ENCODE measurements at regions not wholly inside any gene's neighbourhood (a gene's known extent, or its start where the extent isn't known, plus 50 kb on each side); places are given as distances from the start of the nearest gene placed in this dataset.

DNA sequence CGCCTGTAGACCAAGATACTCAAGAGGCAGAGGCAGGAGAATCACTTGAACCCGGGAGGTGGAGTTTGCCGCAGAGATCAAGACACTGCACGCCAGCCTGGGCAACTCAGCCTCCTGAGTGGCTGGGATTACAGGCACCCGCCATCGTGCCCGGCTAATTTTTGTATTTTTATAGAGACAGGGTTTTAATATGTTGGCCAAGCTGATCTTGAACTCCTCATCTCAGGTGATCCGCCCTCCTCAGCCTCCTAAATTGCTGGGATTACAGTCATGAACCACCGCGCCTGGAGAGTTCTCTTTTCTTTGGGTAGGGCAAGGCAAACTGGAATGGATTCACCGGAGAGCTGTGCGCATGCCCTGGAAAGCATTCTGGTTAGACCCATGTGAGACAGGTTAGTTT, 179.3 kb upstream of the ALG10B start:
- no peak for TF ChIP-seq POLR2A (IDR thresholded peaks at IDR 0.05)
- TF ChIP-seq, protein P1, sequence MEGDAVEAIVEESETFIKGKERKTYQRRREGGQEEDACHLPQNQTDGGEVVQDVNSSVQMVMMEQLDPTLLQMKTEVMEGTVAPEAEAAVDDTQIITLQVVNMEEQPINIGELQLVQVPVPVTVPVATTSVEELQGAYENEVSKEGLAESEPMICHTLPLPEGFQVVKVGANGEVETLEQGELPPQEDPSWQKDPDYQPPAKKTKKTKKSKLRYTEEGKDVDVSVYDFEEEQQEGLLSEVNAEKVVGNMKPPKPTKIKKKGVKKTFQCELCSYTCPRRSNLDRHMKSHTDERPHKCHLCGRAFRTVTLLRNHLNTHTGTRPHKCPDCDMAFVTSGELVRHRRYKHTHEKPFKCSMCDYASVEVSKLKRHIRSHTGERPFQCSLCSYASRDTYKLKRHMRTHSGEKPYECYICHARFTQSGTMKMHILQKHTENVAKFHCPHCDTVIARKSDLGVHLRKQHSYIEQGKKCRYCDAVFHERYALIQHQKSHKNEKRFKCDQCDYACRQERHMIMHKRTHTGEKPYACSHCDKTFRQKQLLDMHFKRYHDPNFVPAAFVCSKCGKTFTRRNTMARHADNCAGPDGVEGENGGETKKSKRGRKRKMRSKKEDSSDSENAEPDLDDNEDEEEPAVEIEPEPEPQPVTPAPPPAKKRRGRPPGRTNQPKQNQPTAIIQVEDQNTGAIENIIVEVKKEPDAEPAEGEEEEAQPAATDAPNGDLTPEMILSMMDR (IDR thresholded peaks at IDR 0.05): no peak
- DNase-seq: no peak
- Histone ChIP-seq H3K4me3 (no peak overlapping the region), H3K27me3 (no peaks in the 10 kb centered on the region), H3K27ac (no peak overlapping the region), H3K4me1 (peaks cover 0 to 7% (median 0%) of the 10 kb centered on the region in 4 donors), H3K36me3 (no peaks in the 10 kb centered on the region), H3K9me3 (no peaks in the 10 kb centered on the region)

DNA sequence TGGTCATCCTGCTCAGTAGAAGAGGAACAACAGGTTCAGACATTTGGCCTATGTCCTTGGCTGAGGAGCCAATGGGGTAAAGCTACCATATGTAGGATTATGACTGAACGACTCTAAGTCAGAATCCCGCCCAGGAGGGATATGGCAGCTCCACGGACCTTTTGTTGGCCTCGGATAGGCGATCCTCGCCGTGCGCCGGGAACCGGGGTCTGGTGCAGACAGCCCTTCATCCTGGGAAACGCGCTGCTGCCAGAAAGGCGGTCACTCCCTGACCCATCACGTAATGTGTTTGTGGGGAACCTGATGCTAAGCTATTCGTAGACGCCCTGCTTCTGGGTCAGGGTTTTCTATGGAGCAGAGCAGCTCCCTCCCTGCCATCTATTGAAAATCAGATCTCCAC, 178.9 kb upstream of the ALG10B start:
- Histone ChIP-seq H3K27me3 (no peaks in the 10 kb centered on the region), H3K4me1 (peaks cover 0 to 7% (median 0%) of the 10 kb centered on the region in 4 donors), H3K4me3 (no peak overlapping the region), H3K36me3 (no peaks in the 10 kb centered on the region), H3K9me3 (no peaks in the 10 kb centered on the region), H3K27ac (no peak overlapping the region)
- DNase-seq: no peak
- TF ChIP-seq, protein P1 (IDR thresholded peaks at IDR 0.05): no peak
- TF ChIP-seq POLR2A (IDR thresholded peaks at IDR 0.05): no peak

DNA sequence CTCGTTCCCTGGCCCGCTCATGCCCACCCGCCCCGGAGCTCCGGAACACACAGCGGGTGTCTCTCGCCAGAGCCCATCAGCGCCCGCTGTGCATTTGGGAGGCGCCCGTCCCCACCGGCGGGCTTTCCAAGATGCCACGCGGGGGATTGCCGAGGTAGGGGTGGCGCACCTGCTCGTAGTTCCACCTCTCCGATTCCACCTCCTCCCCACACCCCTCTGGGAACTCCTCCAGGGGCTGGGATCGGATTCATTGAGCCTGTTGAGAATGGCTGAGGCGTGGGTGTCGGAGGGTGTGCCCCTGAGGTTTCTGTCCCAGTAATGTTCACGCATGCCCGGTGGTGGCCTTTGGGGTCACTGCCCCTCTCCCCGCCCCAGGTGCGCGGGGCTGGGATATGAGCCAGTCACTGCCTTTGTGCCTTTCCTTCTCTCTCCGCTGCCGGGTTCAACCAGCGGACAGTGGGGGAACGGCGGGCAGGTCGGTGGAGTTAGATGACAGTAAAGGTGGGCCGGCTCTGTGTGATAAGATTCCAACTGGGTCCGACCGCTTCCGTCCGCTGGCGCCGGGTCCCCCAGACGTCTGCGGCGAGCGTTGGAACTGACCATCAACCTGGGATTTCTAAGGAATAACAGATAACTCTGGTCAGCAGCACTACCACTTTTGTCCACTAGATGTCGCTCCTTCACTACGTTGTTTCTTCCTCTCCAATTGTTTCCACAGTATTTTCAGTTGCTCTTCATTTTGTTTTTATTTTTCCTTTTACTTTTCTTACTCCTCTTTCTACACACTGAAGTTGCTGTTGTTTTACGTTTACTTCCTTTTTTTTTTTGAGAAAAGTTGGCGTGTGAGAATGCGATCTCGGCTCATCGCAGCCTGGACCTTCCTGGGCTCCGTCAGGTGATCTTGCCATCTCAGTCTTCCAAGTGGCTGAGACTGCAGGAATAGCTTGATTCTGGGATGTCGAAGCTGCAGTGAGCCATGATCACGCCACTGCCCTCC, 178.1 kb upstream of the ALG10B start:
- H3K36me3 ChIP-seq: no peaks in the 10 kb centered on the region
- H3K27ac ChIP-seq: no peak overlapping the region
- TF ChIP-seq, protein P1 (IDR thresholded peaks at IDR 0.05): peak; percentile 85 to 95 (median 90)
- TF ChIP-seq POLR2A (IDR thresholded peaks at IDR 0.05): no peak
- H3K4me1 ChIP-seq: peaks cover 0 to 7% (median 0%) of the 10 kb centered on the region in 4 donors
- peak overlapping the region in 2 of 4 donors; percentile 40 to 44 for H3K4me3 ChIP-seq
- no peaks in the 10 kb centered on the region for H3K9me3 ChIP-seq
- DNase-seq: peak; percentile 51 to 87 (median 54)
- no peaks in the 10 kb centered on the region for H3K27me3 ChIP-seq

DNA sequence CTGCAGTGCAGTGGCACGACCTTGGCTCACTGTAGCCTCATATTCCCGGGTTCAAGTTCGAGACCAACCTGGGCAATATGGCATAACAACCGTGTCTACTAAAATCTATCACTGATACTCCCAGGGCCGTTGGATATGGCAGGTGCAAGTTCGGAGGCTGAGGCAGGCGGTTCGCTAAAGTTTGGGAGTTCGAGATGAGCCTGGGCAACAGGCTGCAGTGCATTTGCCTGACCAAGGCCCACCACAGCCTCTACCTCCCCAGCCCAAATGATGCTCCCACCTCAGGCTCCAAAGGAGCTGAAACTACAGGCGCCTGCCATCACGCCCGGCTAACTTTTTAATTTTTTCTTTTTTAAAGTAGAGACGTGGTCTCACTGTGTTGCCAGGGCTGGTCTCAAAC, 177.1 kb upstream of the ALG10B start:
- Histone ChIP-seq H3K4me1 (peaks cover 0 to 7% (median 0%) of the 10 kb centered on the region in 4 donors), H3K36me3 (no peaks in the 10 kb centered on the region), H3K4me3 (no peak overlapping the region), H3K9me3 (no peaks in the 10 kb centered on the region), H3K27ac (no peak overlapping the region), H3K27me3 (no peaks in the 10 kb centered on the region)
- TF ChIP-seq, protein P1 (IDR thresholded peaks at IDR 0.05): no peak
- TF ChIP-seq POLR2A (IDR thresholded peaks at IDR 0.05): no peak
- no peak for DNase-seq

DNA sequence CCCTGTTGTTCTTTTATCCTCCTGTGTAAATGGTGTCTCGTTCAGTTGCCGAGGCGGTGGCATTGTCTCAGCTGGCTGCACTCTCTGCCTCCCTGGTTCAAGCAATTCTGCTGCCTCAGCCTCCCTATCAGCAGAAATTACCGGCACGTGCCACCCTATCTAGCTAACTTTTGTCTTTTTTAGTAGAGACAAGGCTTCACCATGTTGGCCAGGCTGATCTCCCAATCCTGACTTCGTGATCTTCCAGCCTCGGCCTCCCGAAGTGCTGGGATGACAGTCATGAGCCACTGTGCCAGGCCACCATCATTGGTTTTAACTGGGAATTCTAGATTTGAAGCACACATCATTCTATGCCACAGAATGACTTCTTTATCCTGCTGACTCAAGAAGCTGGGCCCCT, 175.3 kb upstream of the ALG10B start:
- Histone ChIP-seq H3K27ac (no peak overlapping the region), H3K36me3 (no peaks in the 10 kb centered on the region), H3K9me3 (no peaks in the 10 kb centered on the region), H3K4me1 (peaks cover 0 to 7% (median 0%) of the 10 kb centered on the region in 4 donors), H3K27me3 (no peaks in the 10 kb centered on the region), H3K4me3 (no peak overlapping the region)
- DNase-seq: no peak
- TF ChIP-seq, protein P1 (IDR thresholded peaks at IDR 0.05): no peak
- no peak for TF ChIP-seq POLR2A (IDR thresholded peaks at IDR 0.05)

All from Peyer's patch (tissue), 4 donors.